H1 (cell line): ENCODE measurements at regions not wholly inside any gene's neighbourhood (a gene's known extent, or its start where the extent isn't known, plus 50 kb on each side); places are given as distances from the start of the nearest gene placed in this dataset.

ENCODE experiments used
- CTCF ChIA-PET: fragments of 300-600 bp; sonication (Branson Sonifier 250); formaldehyde crosslinking; loops from one replicate; lab custom pipeline; 2021; ENCODE audit not compliant: partially characterized antibody; lab: Charles Lee
- POLR2A ChIA-PET: fragments of 300-600 bp; sonication (Branson Sonifier 250); formaldehyde crosslinking; loops from one replicate; lab custom pipeline; 2021; ENCODE audit warnings: inconsistent platforms; ENCODE audit not compliant: partially characterized antibody; lab: Charles Lee
- DNase-seq, 2 experiments: peaks; one replicate each; pipeline versions ENCODE4 v3.0.0 to v3.0.0-alpha.2; 2010 to 2022; ENCODE audit warnings: low spot score in 2 of 2, low read depth in 1 of 2, mixed read lengths in 1 of 2
- FAIRE-seq: peaks from 2 replicates; lab custom pipeline; 2011; peaks lifted over from hg19 to GRCh38; lab: Jason Lieb, UNC
- H2AFZ ChIP-seq: 2 replicates; pipeline ENCODE4 v1.8.1; 2012; ENCODE audit warnings: low read length, inconsistent platforms
- H2AK5ac ChIP-seq: 2 replicates; pipeline ENCODE4 v1.6.1; 2013; ENCODE audit warnings: low read depth, low read length
- H2BK120ac ChIP-seq: replicated peaks from 2 replicates; pipeline ENCODE3; 2013; ENCODE audit warnings: low read depth, low read length, inconsistent platforms
- H2BK12ac ChIP-seq: 2 replicates; pipeline ENCODE4 v1.6.1; 2013; ENCODE audit warnings: low read depth, low read length
- H2BK15ac ChIP-seq: 2 replicates; pipeline ENCODE4 v1.6.1; 2013; ENCODE audit warnings: low read length
- H2BK20ac ChIP-seq: 2 replicates; pipeline ENCODE4 v1.6.1; 2013; ENCODE audit warnings: low read length
- H2BK5ac ChIP-seq: 2 replicates; pipeline ENCODE4 v1.6.1; 2013; ENCODE audit warnings: low read depth, low read length
- H3K14ac ChIP-seq: 2 replicates; pipeline ENCODE4 v1.6.1; 2013; ENCODE audit warnings: inconsistent platforms; ENCODE audit not compliant: insufficient read length
- H3K18ac ChIP-seq: 2 replicates; pipeline ENCODE4 v1.6.1; 2013; ENCODE audit warnings: low read length; ENCODE audit errors: extremely low read depth
- H3K23ac ChIP-seq: 2 replicates; pipeline ENCODE4 v1.6.1; 2013; ENCODE audit warnings: inconsistent platforms; ENCODE audit not compliant: insufficient read length
- H3K23me2 ChIP-seq: 2 replicates; pipeline ENCODE4 v1.6.1; 2013; ENCODE audit warnings: low read depth, low read length
- H3K27ac ChIP-seq: 2 replicates; pipeline ENCODE4 v1.6.1; 2011; ENCODE audit warnings: low read depth, low read length, inconsistent platforms
- H3K27me3 ChIP-seq, 4 experiments: replicated peaks in 1 of 4; 1 replicate in 1 of 4; 2 replicates in 3 of 4; pipeline versions ENCODE4 v1.6.1 to v1.8.1; 2011 to 2013; ENCODE audit warnings: low read length in 3 of 4, mild to moderate bottlenecking in 3 of 4, inconsistent platforms in 2 of 4, mixed read lengths in 2 of 4, moderate library complexity in 1 of 4; ENCODE audit not compliant: control insufficient read depth in 3 of 4, insufficient read depth in 3 of 4; ENCODE audit errors: extremely low read depth in 1 of 4
- H3K36me3 ChIP-seq, 4 experiments: 2 replicates each; pipeline versions ENCODE4 v1.6.1 to v1.8.1; 2011 to 2013; ENCODE audit warnings: mild to moderate bottlenecking in 4 of 4, low read length in 3 of 4, moderate library complexity in 2 of 4, control low read depth in 1 of 4, inconsistent platforms in 1 of 4; ENCODE audit not compliant: insufficient read depth in 4 of 4, control insufficient read depth in 2 of 4
- H3K4ac ChIP-seq: replicated peaks from 2 replicates; pipeline ENCODE3; 2013; ENCODE audit warnings: low read length, low read depth, mixed read lengths, inconsistent platforms; ENCODE audit not compliant: insufficient read length
- H3K4me1 ChIP-seq, 4 experiments: replicated peaks in 1 of 4; 1 replicate in 1 of 4; 2 replicates in 3 of 4; pipeline versions ENCODE4 v1.6.1 to v1.8.1; 2011 to 2013; ENCODE audit warnings: low read length in 3 of 4, inconsistent platforms in 2 of 4, mixed read lengths in 1 of 4; ENCODE audit not compliant: insufficient read depth in 4 of 4, control insufficient read depth in 3 of 4
- H3K4me2 ChIP-seq, 2 experiments: 2 replicates each; pipeline versions ENCODE4 v1.6.1 to v1.8.1; 2011 to 2013; ENCODE audit warnings: low read depth in 2 of 2, low read length in 2 of 2, control low read depth in 1 of 2, inconsistent platforms in 1 of 2, mild to moderate bottlenecking in 1 of 2; ENCODE audit not compliant: insufficient read depth in 1 of 2
- H3K4me3 ChIP-seq, 4 experiments: fragments of 200-600, 300-600 bp in 1 of 4; sonication (generic), shearing (Covaris generic), sonication (Bioruptor Twin) in 1 of 4; 2 replicates each; pipeline versions ENCODE4 v1.5.1 to v1.8.1; 2011 to 2016; ENCODE audit warnings: low read length in 4 of 4, low read depth in 3 of 4, control low read depth in 2 of 4, inconsistent platforms in 2 of 4, mild to moderate bottlenecking in 2 of 4, mixed read lengths in 1 of 4, moderate library complexity in 1 of 4; ENCODE audit not compliant: insufficient read depth in 2 of 4; ENCODE audit errors: extremely low read depth in 1 of 4
- H3K56ac ChIP-seq: replicated peaks from 2 replicates; pipeline ENCODE3; 2013; ENCODE audit warnings: low read depth, mild to moderate bottlenecking, mixed read lengths, low read length, inconsistent platforms; ENCODE audit not compliant: insufficient read length
- H3K79me1 ChIP-seq: 2 replicates; pipeline ENCODE4 v1.6.1; 2013; ENCODE audit warnings: low read depth, low read length, control low read depth
- H3K79me2 ChIP-seq, 2 experiments: 2 replicates each; pipeline versions ENCODE4 v1.6.1 to v1.8.1; 2012 to 2013; ENCODE audit warnings: low read length in 2 of 2, mild to moderate bottlenecking in 2 of 2, inconsistent platforms in 1 of 2; ENCODE audit not compliant: insufficient read depth in 2 of 2, control insufficient read depth in 1 of 2
- H3K9ac ChIP-seq, 4 experiments: replicated peaks in 1 of 4; 1 replicate in 1 of 4; 2 replicates in 3 of 4; pipeline versions ENCODE4 v1.6.1 to v1.8.1; 2011 to 2013; ENCODE audit warnings: low read depth in 3 of 4, low read length in 3 of 4, control low read depth in 2 of 4, mild to moderate bottlenecking in 2 of 4, moderate library complexity in 2 of 4, inconsistent platforms in 1 of 4; ENCODE audit errors: extremely low read depth in 1 of 4
- H3K9me3 ChIP-seq, 2 experiments: 2 replicates each; pipeline versions ENCODE4 v1.6.1 to v1.8.1; 2012 to 2013; ENCODE audit warnings: mild to moderate bottlenecking in 2 of 2, moderate library complexity in 2 of 2, control low read depth in 1 of 2, inconsistent platforms in 1 of 2, low read depth in 1 of 2, low read length in 1 of 2, mixed read lengths in 1 of 2; ENCODE audit not compliant: insufficient read depth in 2 of 2
- H4K20me1 ChIP-seq, 2 experiments: replicated peaks in 1 of 2; 2 replicates each; pipeline versions ENCODE3 to v1.8.1; 2011 to 2013; ENCODE audit warnings: inconsistent platforms in 2 of 2, low read length in 2 of 2, mild to moderate bottlenecking in 1 of 2; ENCODE audit not compliant: insufficient read depth in 2 of 2, control insufficient read depth in 1 of 2
- H4K5ac ChIP-seq: 2 replicates; pipeline ENCODE4 v1.6.1; 2013; ENCODE audit warnings: low read length, low read depth, mixed read lengths, inconsistent platforms; ENCODE audit not compliant: insufficient read length
- H4K8ac ChIP-seq: 2 replicates; pipeline ENCODE4 v1.8.0; 2013; ENCODE audit warnings: mild to moderate bottlenecking, moderate library complexity, low read length, inconsistent platforms; ENCODE audit not compliant: insufficient read depth; ENCODE audit errors: extremely low read depth
- H4K91ac ChIP-seq: replicated peaks from 2 replicates; pipeline ENCODE3; 2013; ENCODE audit warnings: low read length, mixed read lengths, inconsistent platforms; ENCODE audit not compliant: insufficient read length
- ASH2L ChIP-seq: fragments of 200-600, 300-600 bp; sonication (generic); IDR thresholded peaks from one replicate; pipeline ENCODE4 v1.7.1; 2017; ENCODE audit warnings: low read length
- ATF2 ChIP-seq: IDR thresholded peaks from 2 replicates; pipeline ENCODE4 v1.6.1; 2012; ENCODE audit warnings: low read length, inconsistent platforms
- BACH1 ChIP-seq: IDR thresholded peaks from 2 replicates; pipeline ENCODE4 v1.6.1; 2012; ENCODE audit warnings: low read length, improper control_type of control experiment
- BCL11A ChIP-seq, 2 experiments: IDR thresholded peaks; one replicate each; pipeline ENCODE4 v1.6.1; 2011; ENCODE audit warnings: low read depth in 2 of 2, low read length in 2 of 2, mild to moderate bottlenecking in 2 of 2
- CBX8 ChIP-seq: fragments of 300-800, 300-1000 bp; sonication (generic); IDR thresholded peaks from 2 replicates; pipeline ENCODE4 v1.7.1; 2016; ENCODE audit warnings: low read depth, low read length, borderline replicate concordance
- CEBPB ChIP-seq: IDR thresholded peaks from 2 replicates; pipeline ENCODE4 v1.6.1; 2012; ENCODE audit warnings: low read depth, low read length
- CHD2 ChIP-seq: IDR thresholded peaks from 2 replicates; pipeline ENCODE4 v1.6.1; 2012; ENCODE audit warnings: low read length, improper control_type of control experiment
- EGR1 ChIP-seq: IDR thresholded peaks from 2 replicates; pipeline ENCODE4 v1.6.1; 2011; ENCODE audit warnings: low read depth, low read length, borderline replicate concordance
- FOSL1 ChIP-seq: IDR thresholded peaks from 2 replicates; pipeline ENCODE4 v1.6.1; 2011; ENCODE audit warnings: mild to moderate bottlenecking, low read depth, low read length, moderate library complexity; ENCODE audit not compliant: insufficient read depth
- HDAC6 ChIP-seq: IDR thresholded peaks from one replicate; pipeline ENCODE4 v1.7.1; 2012; ENCODE audit warnings: low read depth, mild to moderate bottlenecking, inconsistent platforms, low read length, moderate library complexity
- PHF8 ChIP-seq: fragments of 200-600 bp; sonication (generic); conservative IDR thresholded peaks from 2 replicates; pipeline ENCODE4 v1.7.1; 2012; ENCODE audit warnings: low read depth, mild to moderate bottlenecking, inconsistent platforms, low read length, moderate library complexity
- POLR2AphosphoS5 ChIP-seq: IDR thresholded peaks from 2 replicates; pipeline ENCODE4 v1.6.1; 2011; ENCODE audit warnings: low read depth, low read length
- RNF2 ChIP-seq: fragments of 200-900, 300-1000 bp; sonication (generic); IDR thresholded peaks from 2 replicates; pipeline ENCODE4 v1.7.1; 2016; ENCODE audit warnings: borderline replicate concordance, low read depth, mild to moderate bottlenecking, antibody characterized with exemption, low read length; ENCODE audit not compliant: poor library complexity, severe bottlenecking; ENCODE audit errors: missing control alignments
- SIRT6 ChIP-seq: IDR thresholded peaks from one replicate; pipeline ENCODE4 v1.7.1; 2012; ENCODE audit warnings: low read length, inconsistent platforms
- WGBS, 2 experiments: shearing (Covaris generic) in 1 of 2; methylation state at CpG; one replicate each; pipeline versions ENCODE4 v1.1.6 to v1.1.7; 2013 to 2015; ENCODE audit warnings: low lambda C conversion rate in 2 of 2, mixed read lengths in 2 of 2, inconsistent platforms in 1 of 2, low coverage in 1 of 2, missing lambda C conversion rate in 1 of 2; ENCODE audit not compliant: insufficient replicate concordance in 2 of 2, insufficient coverage in 1 of 2, insufficient read length in 1 of 2; ENCODE audit errors: extremely low coverage in 1 of 2, missing lambda C conversion rate in 1 of 2; 5-methylcytosine and 5-hydroxymethylcytosine counted together

GRCh38 chr2:182655750-182656149 lies 60.3 kb upstream of the DNAJC10 start:
- H3K14ac ChIP-seq = no peak overlapping the region
- no peaks in the 10 kb centered on the region for H3K79me1 ChIP-seq
- H3K23me2 ChIP-seq = no peaks in the 10 kb centered on the region
- H3K9ac ChIP-seq = no peak overlapping the region
- no peaks in the 10 kb centered on the region for H3K4me1 ChIP-seq
- H2BK20ac ChIP-seq = no peak overlapping the region
- no peak overlapping the region for H4K8ac ChIP-seq
- H3K27ac ChIP-seq = no peak overlapping the region
- 86% methylated on average over 1 of the region's 1 CpG; no CpG with 5 or more reads in 1 of the 2 experiments for WGBS, 2 experiments
- no peak overlapping the region for H3K56ac ChIP-seq
- CTCF ChIA-PET = interaction anchor here (1.4 to 4.8 kb wide), 2 partner anchors 47 to 469 kb away, joined by 4 to 44 read pairs; no protein-coding TSS in a partner anchor
- no peak overlapping the region for H2AK5ac ChIP-seq
- H2BK5ac ChIP-seq = no peak overlapping the region
- FAIRE-seq (no peak), DNase-seq (no peak)
- no peak overlapping the region for H3K23ac ChIP-seq
- no peak overlapping the region for H3K4ac ChIP-seq
- no peak overlapping the region for H2BK120ac ChIP-seq
- no peaks in the 10 kb centered on the region for H3K79me2 ChIP-seq
- H2BK12ac ChIP-seq = no peak overlapping the region
- H4K5ac ChIP-seq = no peak overlapping the region
- no peak overlapping the region for H3K18ac ChIP-seq
- H3K36me3 ChIP-seq = no peaks in the 10 kb centered on the region
- H3K4me2 ChIP-seq = no peak overlapping the region
- H4K20me1 ChIP-seq = no peaks in the 10 kb centered on the region
- H2AFZ ChIP-seq = no peak overlapping the region
- no peak overlapping the region for H4K91ac ChIP-seq
- H3K4me3 ChIP-seq = no peak overlapping the region
- no peak overlapping the region for H2BK15ac ChIP-seq
- H3K27me3 ChIP-seq = no peaks in the 10 kb centered on the region
- H3K9me3 ChIP-seq = no peaks in the 10 kb centered on the region
- POLR2A ChIA-PET = no interaction called here
- no peak for TF ChIP-seq RNF2
- no peak for TF ChIP-seq POLR2AphosphoS5
- TF ChIP-seq EGR1 = no peak
- no peak for TF ChIP-seq PHF8
- TF ChIP-seq CEBPB = no peak
- no peak for TF ChIP-seq HDAC6
- no peak for TF ChIP-seq BACH1
- TF ChIP-seq CBX8 = no peak
- TF ChIP-seq FOSL1 = no peak
- TF ChIP-seq SIRT6 = no peak
- TF ChIP-seq ATF2 = no peak
- TF ChIP-seq BCL11A (IDR thresholded peaks at IDR 0.05; ENCODE audit: low read depth in 2 of 2, low read length in 2 of 2) = no peak
- no peak for TF ChIP-seq ASH2L
- no peak for TF ChIP-seq CHD2
